NOMO-1 (cell line): ENCODE measurements at regions not wholly inside any gene's neighbourhood (a gene's known extent, or its start where the extent isn't known, plus 50 kb on each side); places are given as distances from the start of the nearest gene placed in this dataset.

Source experiments
- DNase-seq, 2 experiments: peaks; one replicate each; lab custom pipeline; 2025; ENCODE audit not compliant: unreplicated experiment in 2 of 2; lab: John Stamatoyannopoulos, UW

- DNase-seq, result no peak
Measured at GRCh38 chr4:73929278-73929677, 52.5 kb downstream of the PF4 start.

DNA sequence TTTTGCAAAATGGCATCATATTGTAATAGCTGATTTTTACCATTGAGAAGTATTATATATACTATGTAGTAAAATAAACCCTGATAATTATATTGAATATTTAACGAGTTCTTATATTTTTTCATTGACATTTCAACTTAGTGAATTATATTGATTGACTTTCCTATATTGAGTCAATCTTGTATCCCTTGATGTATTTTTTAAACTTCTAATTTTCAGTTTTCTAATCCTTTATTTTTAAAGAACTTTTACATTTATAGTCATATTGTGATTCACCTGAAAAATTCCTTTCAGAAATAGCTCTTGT, 54.4 kb downstream of the CXCL1 start:
- no peak for DNase-seq

DNA sequence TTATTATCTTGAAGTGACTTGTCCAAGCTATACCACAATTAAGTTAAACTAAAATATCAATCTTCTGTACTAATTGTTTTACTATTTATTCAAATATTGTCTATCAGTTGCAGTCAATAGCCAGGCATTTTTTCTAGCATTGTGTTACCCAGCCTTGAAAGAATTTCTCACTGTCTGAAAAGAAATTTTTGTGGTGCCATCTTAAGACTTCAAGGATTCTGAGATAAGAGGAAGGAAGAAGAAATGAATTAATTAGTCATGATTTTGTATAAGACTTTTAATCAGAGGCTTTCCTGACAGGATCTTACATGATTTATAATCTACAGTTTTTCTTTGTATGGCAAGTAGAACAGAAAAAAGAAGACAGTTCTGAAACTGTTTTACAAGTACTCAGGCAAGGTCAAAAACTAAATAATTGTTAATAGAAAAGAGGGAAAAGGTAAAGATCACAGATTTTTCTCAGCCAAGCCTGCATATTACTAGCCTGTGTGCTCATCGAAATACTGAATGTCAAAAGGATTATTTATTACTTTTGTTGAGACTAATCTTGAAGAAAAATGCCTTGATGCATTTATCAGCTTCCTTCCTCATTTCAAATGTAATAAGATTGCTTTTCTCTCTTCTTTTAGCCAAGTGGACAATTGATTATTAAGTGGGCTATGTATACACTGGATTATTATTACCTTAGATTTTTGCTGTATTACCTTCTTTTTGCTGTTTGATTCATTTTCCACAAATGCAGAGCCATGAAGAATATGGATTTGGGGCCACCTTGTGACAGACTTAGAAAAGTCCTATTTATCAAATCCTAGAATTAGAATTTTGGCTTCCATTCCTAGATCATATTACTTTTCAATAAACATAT, 53.8 kb downstream of the CXCL1 start:
- DNase-seq, result peak in 1 of 2 experiments; percentile 56

GRCh38 chr4:73922317-73922716, 53.1 kb downstream of the CXCL1 start:
- DNase-seq, result no peak
